ENCODE measurements at regions not wholly inside any gene's neighbourhood (a gene's known extent, or its start where the extent isn't known, plus 50 kb on each side); places are given as distances from the start of the nearest gene placed in this dataset.

GRCh38 chr6:77332915-77333623 lies 130.2 kb downstream of the HTR1B start:
- ChIA-PET POLR2A (no interaction called here), CTCF (no interaction called here)
- DNase-seq (ENCODE audit: extremely low spot score) = no peak
- TF ChIP-seq PKNOX1 (IDR thresholded peaks at IDR 0.05) = no peak
- TF ChIP-seq CTBP1 (IDR thresholded peaks at IDR 0.05; ENCODE audit: borderline replicate concordance) = no peak
- no peak for TF ChIP-seq FOXK2 (IDR thresholded peaks at IDR 0.05)
- TF ChIP-seq FOXA1 (IDR thresholded peaks at IDR 0.05) = no peak
- no peak for TF ChIP-seq ELF4 (IDR thresholded peaks at IDR 0.05)
- no peak for TF ChIP-seq NFRKB (IDR thresholded peaks at IDR 0.05)
- TF ChIP-seq TARDBP (IDR thresholded peaks at IDR 0.05) = no peak
- TF ChIP-seq ARNT (IDR thresholded peaks at IDR 0.05) = no peak
- TF ChIP-seq BHLHE40 (IDR thresholded peaks at IDR 0.05; ENCODE audit: borderline replicate concordance) = no peak
- TF ChIP-seq SUZ12 (IDR thresholded peaks at IDR 0.05) = no peak
- no peak for TF ChIP-seq SP1 (IDR thresholded peaks at IDR 0.05)
- no peak for TF ChIP-seq FOXM1 (IDR thresholded peaks at IDR 0.05; ENCODE audit: borderline replicate concordance)

GRCh38 chr6:77326711-77327110 lies 136.6 kb downstream of the HTR1B start:
- TF ChIP-seq SP1 (IDR thresholded peaks at IDR 0.05) = no peak
- no peak for TF ChIP-seq TARDBP (IDR thresholded peaks at IDR 0.05)
- no peak for TF ChIP-seq BHLHE40 (IDR thresholded peaks at IDR 0.05; ENCODE audit: borderline replicate concordance)
- no peak for TF ChIP-seq ARNT (IDR thresholded peaks at IDR 0.05)
- no peak for TF ChIP-seq PKNOX1 (IDR thresholded peaks at IDR 0.05)
- TF ChIP-seq L3MBTL2 (conservative IDR thresholded peaks at IDR 0.05) = no peak
- TF ChIP-seq NFRKB (IDR thresholded peaks at IDR 0.05) = no peak
- TF ChIP-seq ELF4 (IDR thresholded peaks at IDR 0.05) = no peak
- TF ChIP-seq SUZ12 (IDR thresholded peaks at IDR 0.05) = no peak
- TF ChIP-seq CTBP1 (IDR thresholded peaks at IDR 0.05; ENCODE audit: borderline replicate concordance) = no peak
- no peak for TF ChIP-seq FOXK2 (IDR thresholded peaks at IDR 0.05)
- no peak for TF ChIP-seq ZNF384 (IDR thresholded peaks at IDR 0.05)
- TF ChIP-seq HDGF (IDR thresholded peaks at IDR 0.05; ENCODE audit: borderline replicate concordance) = no peak
- no peak for TF ChIP-seq FOXM1 (IDR thresholded peaks at IDR 0.05; ENCODE audit: borderline replicate concordance)
- POLR2A ChIA-PET = no interaction called here

GRCh38 chr6:77326029-77326428 lies 137.3 kb downstream of the HTR1B start:
- DNase-seq (ENCODE audit: extremely low spot score) = no peak
- ChIA-PET CTCF (no interaction called here), POLR2A (no interaction called here)
- no peak for TF ChIP-seq ARNT (IDR thresholded peaks at IDR 0.05)
- no peak for TF ChIP-seq CTBP1 (IDR thresholded peaks at IDR 0.05; ENCODE audit: borderline replicate concordance)

More at GRCh38 chr6:77326711-77327110, 136.6 kb downstream of the HTR1B start:
- CTCF ChIA-PET = no interaction called here
- DNase-seq (ENCODE audit: extremely low spot score) = no peak

- no peak for DNase-seq (ENCODE audit: extremely low spot score)
- POLR2A ChIA-PET = no interaction called here
- TF ChIP-seq L3MBTL2 (conservative IDR thresholded peaks at IDR 0.05) = no peak
- TF ChIP-seq CTBP1 (IDR thresholded peaks at IDR 0.05; ENCODE audit: borderline replicate concordance) = no peak
- no peak for TF ChIP-seq SUZ12 (IDR thresholded peaks at IDR 0.05)
- no peak for TF ChIP-seq FOXA1 (IDR thresholded peaks at IDR 0.05)
- TF ChIP-seq TARDBP (IDR thresholded peaks at IDR 0.05) = no peak
- no peak for TF ChIP-seq LEF1 (IDR thresholded peaks at IDR 0.05; ENCODE audit: borderline replicate concordance)
- TF ChIP-seq PKNOX1 (IDR thresholded peaks at IDR 0.05) = no peak
- TF ChIP-seq BHLHE40 (IDR thresholded peaks at IDR 0.05; ENCODE audit: borderline replicate concordance) = no peak
- TF ChIP-seq ZNF384 (IDR thresholded peaks at IDR 0.05) = no peak
- no peak for TF ChIP-seq FOXK2 (IDR thresholded peaks at IDR 0.05)
- TF ChIP-seq ARNT (IDR thresholded peaks at IDR 0.05) = no peak
Measured at GRCh38 chr6:77324866-77325265, 138.4 kb downstream of the HTR1B start.

GRCh38 chr6:77322604-77323003 lies 140.7 kb downstream of the HTR1B start:
- no peak for DNase-seq (ENCODE audit: extremely low spot score)
- CTCF ChIA-PET = no interaction called here
- POLR2A ChIA-PET = no interaction called here
- no peak for TF ChIP-seq SUZ12 (IDR thresholded peaks at IDR 0.05)
- TF ChIP-seq ARNT (IDR thresholded peaks at IDR 0.05) = no peak
- no peak for TF ChIP-seq ZNF384 (IDR thresholded peaks at IDR 0.05)
- TF ChIP-seq HDGF (IDR thresholded peaks at IDR 0.05; ENCODE audit: borderline replicate concordance) = no peak
- TF ChIP-seq ELF4 (IDR thresholded peaks at IDR 0.05) = no peak
- TF ChIP-seq SP1 (IDR thresholded peaks at IDR 0.05) = no peak
- TF ChIP-seq FOXK2 (IDR thresholded peaks at IDR 0.05) = no peak
- no peak for TF ChIP-seq CTBP1 (IDR thresholded peaks at IDR 0.05; ENCODE audit: borderline replicate concordance)
- no peak for TF ChIP-seq NFRKB (IDR thresholded peaks at IDR 0.05)
- no peak for TF ChIP-seq FOXA1 (IDR thresholded peaks at IDR 0.05)
- no peak for TF ChIP-seq FOXM1 (IDR thresholded peaks at IDR 0.05; ENCODE audit: borderline replicate concordance)

More at GRCh38 chr6:77324866-77325265, 138.4 kb downstream of the HTR1B start:
- CTCF ChIA-PET = no interaction called here

- ChIA-PET CTCF (interaction anchor here (0.6 kb wide), 1 partner anchor 318 kb away, joined by 3 read pairs; no protein-coding TSS in a partner anchor), POLR2A (no interaction called here)
- TF ChIP-seq FOXK2 (IDR thresholded peaks at IDR 0.05) (no peak), ZNF384 (IDR thresholded peaks at IDR 0.05) (no peak), FOXA1 (IDR thresholded peaks at IDR 0.05) (no peak), ARNT (IDR thresholded peaks at IDR 0.05) (no peak), TARDBP (IDR thresholded peaks at IDR 0.05) (no peak), LEF1 (IDR thresholded peaks at IDR 0.05; ENCODE audit: borderline replicate concordance) (no peak), HDGF (IDR thresholded peaks at IDR 0.05; ENCODE audit: borderline replicate concordance) (no peak)
- DNase-seq (ENCODE audit: extremely low spot score) = no peak
Measured at GRCh38 chr6:77318256-77318655, 145.0 kb downstream of the HTR1B start.

Measured in HEK293T (cell line).